ENCODE measurements at regions not wholly inside any gene's neighbourhood (a gene's known extent, or its start where the extent isn't known, plus 50 kb on each side); places are given as distances from the start of the nearest gene placed in this dataset.

- Mint-ChIP-seq H3K4me3 (ENCODE audit: unreplicated experiment) (no peak overlapping the region), H3K4me1 (ENCODE audit: insufficient read depth, unreplicated experiment) (no peaks in the 10 kb centered on the region), H3K9me3 (ENCODE audit: unreplicated experiment) (no peaks in the 10 kb centered on the region), H3K27me3 (ENCODE audit: insufficient read depth, unreplicated experiment) (no peaks in the 10 kb centered on the region), H3K27ac (ENCODE audit: low read depth, unreplicated experiment) (no peak overlapping the region), H3K36me3 (ENCODE audit: insufficient read depth, unreplicated experiment) (peaks cover 5% of the 10 kb centered on the region)
- intact Hi-C loops (cut with micrococcal nuclease): no loop called here
- ChIA-PET POLR2A (no interaction called here), CTCF (no interaction called here)
- TF ChIP-seq CTCF (IDR thresholded peaks at IDR 0.05; ENCODE audit: unreplicated experiment): no peak
- no TSS peak for BruUV-seq (replicated peaks)
- no peak for DNase-seq (ENCODE audit: unreplicated experiment)
Measured at GRCh38 chr9:107591781-107592180, 102.2 kb upstream of the KLF4 start.

GRCh38 chr9:107588393-107588792 lies 98.8 kb upstream of the KLF4 start:
- peaks cover 5% of the 10 kb centered on the region for H3K36me3 Mint-ChIP-seq (ENCODE audit: insufficient read depth, unreplicated experiment)
- H3K4me3 Mint-ChIP-seq (ENCODE audit: unreplicated experiment): no peak overlapping the region
- TF ChIP-seq CTCF (IDR thresholded peaks at IDR 0.05; ENCODE audit: unreplicated experiment): no peak
- intact Hi-C loops (cut with micrococcal nuclease): no loop called here
- H3K4me1 Mint-ChIP-seq (ENCODE audit: insufficient read depth, unreplicated experiment): no peaks in the 10 kb centered on the region
- no peak for DNase-seq (ENCODE audit: unreplicated experiment)
- no TSS peak for BruUV-seq (replicated peaks)
- H3K9me3 Mint-ChIP-seq (ENCODE audit: unreplicated experiment): no peaks in the 10 kb centered on the region
- ChIA-PET POLR2A (no interaction called here), CTCF (no interaction called here)
- no peaks in the 10 kb centered on the region for H3K27me3 Mint-ChIP-seq (ENCODE audit: insufficient read depth, unreplicated experiment)
- no peak overlapping the region for H3K27ac Mint-ChIP-seq (ENCODE audit: low read depth, unreplicated experiment)

- Mint-ChIP-seq H3K4me1 (ENCODE audit: insufficient read depth, unreplicated experiment) (no peaks in the 10 kb centered on the region), H3K27ac (ENCODE audit: low read depth, unreplicated experiment) (no peak overlapping the region), H3K36me3 (ENCODE audit: insufficient read depth, unreplicated experiment) (peaks cover 5% of the 10 kb centered on the region), H3K9me3 (ENCODE audit: unreplicated experiment) (no peaks in the 10 kb centered on the region), H3K27me3 (ENCODE audit: insufficient read depth, unreplicated experiment) (no peaks in the 10 kb centered on the region), H3K4me3 (ENCODE audit: unreplicated experiment) (no peak overlapping the region)
- DNase-seq (ENCODE audit: unreplicated experiment): no peak
- POLR2A ChIA-PET: no interaction called here
- no TSS peak for BruUV-seq (replicated peaks)
- intact Hi-C loops (cut with micrococcal nuclease): no loop called here
- no peak for TF ChIP-seq CTCF (IDR thresholded peaks at IDR 0.05; ENCODE audit: unreplicated experiment)
- CTCF ChIA-PET: no interaction called here
Measured at GRCh38 chr9:107587191-107587963, 97.8 kb upstream of the KLF4 start.

GRCh38 chr9:107586493-107586892 lies 96.9 kb upstream of the KLF4 start:
- H3K27ac Mint-ChIP-seq (ENCODE audit: low read depth, unreplicated experiment): no peak overlapping the region
- BruUV-seq (replicated peaks): no TSS peak
- POLR2A ChIA-PET: no interaction called here
- no peaks in the 10 kb centered on the region for H3K9me3 Mint-ChIP-seq (ENCODE audit: unreplicated experiment)
- H3K4me1 Mint-ChIP-seq (ENCODE audit: insufficient read depth, unreplicated experiment): no peaks in the 10 kb centered on the region
- H3K27me3 Mint-ChIP-seq (ENCODE audit: insufficient read depth, unreplicated experiment): no peaks in the 10 kb centered on the region
- TF ChIP-seq CTCF (IDR thresholded peaks at IDR 0.05; ENCODE audit: unreplicated experiment): no peak
- no peak for DNase-seq (ENCODE audit: unreplicated experiment)
- CTCF ChIA-PET: no interaction called here
- no peak overlapping the region for H3K4me3 Mint-ChIP-seq (ENCODE audit: unreplicated experiment)
- intact Hi-C loops (cut with micrococcal nuclease): no loop called here
- peaks cover under 1% of the 10 kb centered on the region for H3K36me3 Mint-ChIP-seq (ENCODE audit: insufficient read depth, unreplicated experiment)
